ENCODE measurements at regions not wholly inside any gene's neighbourhood (a gene's known extent, or its start where the extent isn't known, plus 50 kb on each side); places are given as distances from the start of the nearest gene placed in this dataset.

- TF ChIP-seq CTCF (IDR thresholded peaks at IDR 0.05; ENCODE audit: insufficient read depth, low read length, poor library complexity, severe bottlenecking) (no peak), EZH2phosphoT487 (conservative IDR thresholded peaks at IDR 0.05; ENCODE audit: low read length) (no peak)
Observed at GRCh38 chr5:102077920-102078319, 218.2 kb downstream of the SLCO4C1 start.

Data from SU-DHL-6 (cell line).